ENCODE measurements at regions not wholly inside any gene's neighbourhood (a gene's known extent, or its start where the extent isn't known, plus 50 kb on each side); places are given as distances from the start of the nearest gene placed in this dataset.
"Not testable (repeated sequence)": the region's sequence is repeated elsewhere in the genome, so short reads cannot be mapped to it uniquely, and the experiment has no call there.

DNA sequence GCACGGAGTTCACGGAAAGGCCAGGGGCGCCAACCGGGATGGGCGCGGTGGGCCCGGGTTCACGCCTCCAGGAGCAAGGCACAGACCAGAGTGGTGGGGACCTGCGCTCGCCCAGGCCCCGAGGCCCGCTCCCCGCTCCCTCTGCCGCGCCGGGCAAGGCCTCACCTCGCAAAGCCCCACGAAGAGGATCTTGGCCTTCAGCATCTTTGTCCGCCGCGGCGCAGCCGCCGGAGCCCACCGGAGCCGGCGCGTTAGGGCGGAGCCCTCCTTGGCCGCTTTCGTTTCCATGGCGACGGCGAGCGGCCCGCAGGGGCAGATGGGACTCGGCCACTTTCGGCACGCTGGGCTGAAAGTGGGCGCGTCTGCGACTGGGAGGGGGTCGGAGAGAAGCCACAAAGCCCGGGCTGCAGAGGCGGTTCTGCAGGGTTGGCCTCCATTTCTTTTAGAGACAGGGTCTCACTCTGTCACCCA lies 944.4 kb upstream of the ZNF722 start:
- 54 to 61% methylated on average over 45 of the region's 45 CpGs for WGBS, 2 donors
- Histone ChIP-seq H3K27ac (ENCODE audit: low read depth in 1 of 2, low read length in 1 of 2) (no peak overlapping the region), H3K9ac (ENCODE audit: insufficient read depth in 1 of 2, low read length in 2 of 2) (no peak overlapping the region), H3K9me3 (ENCODE audit: control insufficient read depth in 4 of 4, insufficient read depth in 3 of 4, low read length in 3 of 4) (peaks cover 0 to 29% (median 6%) of the 10 kb centered on the region in 4 donors), H3K4me1 (ENCODE audit: control insufficient read depth in 5 of 5, insufficient read depth in 5 of 5, low read length in 5 of 5) (no peaks in the 10 kb centered on the region), H3K27me3 (ENCODE audit: control insufficient read depth in 3 of 3, insufficient read depth in 3 of 3, low read length in 2 of 3) (no peaks in the 10 kb centered on the region), H3K36me3 (ENCODE audit: control insufficient read depth in 4 of 4, insufficient read depth in 4 of 4, low read length in 4 of 4) (no peaks in the 10 kb centered on the region), H3K4me3 (no peak overlapping the region)
- no peak for ATAC-seq (ENCODE audit: insufficient read depth, low FRiP score)
- DNase-seq, result no peak
- TF ChIP-seq, protein P1, sequence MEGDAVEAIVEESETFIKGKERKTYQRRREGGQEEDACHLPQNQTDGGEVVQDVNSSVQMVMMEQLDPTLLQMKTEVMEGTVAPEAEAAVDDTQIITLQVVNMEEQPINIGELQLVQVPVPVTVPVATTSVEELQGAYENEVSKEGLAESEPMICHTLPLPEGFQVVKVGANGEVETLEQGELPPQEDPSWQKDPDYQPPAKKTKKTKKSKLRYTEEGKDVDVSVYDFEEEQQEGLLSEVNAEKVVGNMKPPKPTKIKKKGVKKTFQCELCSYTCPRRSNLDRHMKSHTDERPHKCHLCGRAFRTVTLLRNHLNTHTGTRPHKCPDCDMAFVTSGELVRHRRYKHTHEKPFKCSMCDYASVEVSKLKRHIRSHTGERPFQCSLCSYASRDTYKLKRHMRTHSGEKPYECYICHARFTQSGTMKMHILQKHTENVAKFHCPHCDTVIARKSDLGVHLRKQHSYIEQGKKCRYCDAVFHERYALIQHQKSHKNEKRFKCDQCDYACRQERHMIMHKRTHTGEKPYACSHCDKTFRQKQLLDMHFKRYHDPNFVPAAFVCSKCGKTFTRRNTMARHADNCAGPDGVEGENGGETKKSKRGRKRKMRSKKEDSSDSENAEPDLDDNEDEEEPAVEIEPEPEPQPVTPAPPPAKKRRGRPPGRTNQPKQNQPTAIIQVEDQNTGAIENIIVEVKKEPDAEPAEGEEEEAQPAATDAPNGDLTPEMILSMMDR (IDR thresholded peaks at IDR 0.05; ENCODE audit: control extremely low read depth, extremely low read depth), result no peak

DNA sequence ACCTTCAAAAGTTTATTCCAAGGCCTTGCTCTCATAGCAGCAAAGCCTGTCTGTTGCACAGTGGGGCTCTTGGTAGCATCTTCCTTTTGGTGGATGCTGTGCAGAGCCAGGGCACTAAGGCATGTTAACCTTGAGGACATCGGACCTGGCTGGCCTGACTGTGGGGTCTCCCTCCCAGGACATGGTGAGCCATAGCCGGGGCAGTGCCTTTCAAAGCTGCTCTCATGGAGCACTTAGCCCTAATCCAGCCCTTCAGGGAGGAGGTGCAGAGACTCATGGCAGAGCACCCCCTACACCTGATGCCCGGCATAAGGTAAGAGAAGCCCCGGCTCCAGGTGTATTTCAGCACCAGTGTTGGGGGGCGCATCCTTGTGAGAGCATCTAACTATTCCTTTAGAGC lies 941.4 kb upstream of the ZNF722 start:
- peaks cover 0 to 28% (median 3%) of the 10 kb centered on the region in 4 donors for H3K9me3 ChIP-seq (ENCODE audit: control insufficient read depth in 4 of 4, insufficient read depth in 3 of 4, low read length in 3 of 4)
- WGBS, 2 donors, result 90 to 95% methylated on average over 5 of the region's 5 CpGs
- ATAC-seq (ENCODE audit: insufficient read depth, low FRiP score), result no peak

DNA sequence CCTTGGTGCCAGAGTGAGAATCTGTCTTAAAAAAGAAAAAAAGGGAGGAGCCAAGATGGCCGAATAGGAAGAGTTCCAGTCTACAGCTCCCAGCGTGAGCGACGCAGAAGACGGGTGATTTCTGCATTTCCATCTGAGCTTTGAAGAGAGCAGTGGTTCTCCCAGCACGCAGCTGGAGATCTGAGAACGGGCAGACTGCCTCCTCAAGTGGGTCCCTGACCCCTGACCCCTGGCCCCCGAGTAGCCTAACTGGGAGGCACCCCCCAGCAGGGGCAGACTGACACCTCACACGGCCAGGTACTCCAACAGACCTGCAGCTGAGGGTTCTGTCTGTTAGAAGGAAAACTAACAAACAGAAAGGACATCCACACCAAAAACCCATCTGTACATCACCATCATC lies 937.9 kb upstream of the ZNF722 start:
- not testable (repeated sequence) for H3K4me3 ChIP-seq; DNase-seq; H3K27me3 ChIP-seq (ENCODE audit: control insufficient read depth in 3 of 3, insufficient read depth in 3 of 3, low read length in 2 of 3); ATAC-seq (ENCODE audit: insufficient read depth, low FRiP score); H3K9ac ChIP-seq (ENCODE audit: insufficient read depth in 1 of 2, low read length in 2 of 2); H3K36me3 ChIP-seq (ENCODE audit: control insufficient read depth in 4 of 4, insufficient read depth in 4 of 4, low read length in 4 of 4); H3K27ac ChIP-seq (ENCODE audit: low read depth in 1 of 2, low read length in 1 of 2); H3K4me1 ChIP-seq (ENCODE audit: control insufficient read depth in 5 of 5, insufficient read depth in 5 of 5, low read length in 5 of 5)
- H3K9me3 ChIP-seq (ENCODE audit: control insufficient read depth in 4 of 4, insufficient read depth in 3 of 4, low read length in 3 of 4), result peaks cover 0 to 17% (median 3%) of the 10 kb centered on the region in 4 donors
- WGBS, 2 donors, result 77 to 80% methylated on average over 7 to 9 of the region's 9 CpGs

More for the DNA sequence above, 941.4 kb upstream of the ZNF722 start:
- H3K36me3 ChIP-seq (ENCODE audit: control insufficient read depth in 4 of 4, insufficient read depth in 4 of 4, low read length in 4 of 4), result no peaks in the 10 kb centered on the region
- no peaks in the 10 kb centered on the region for H3K27me3 ChIP-seq (ENCODE audit: control insufficient read depth in 3 of 3, insufficient read depth in 3 of 3, low read length in 2 of 3)
- no peak overlapping the region for H3K9ac ChIP-seq (ENCODE audit: insufficient read depth in 1 of 2, low read length in 2 of 2)
- no peak overlapping the region for H3K27ac ChIP-seq (ENCODE audit: low read depth in 1 of 2, low read length in 1 of 2)
- no peak for DNase-seq
- H3K4me3 ChIP-seq, result no peak overlapping the region
- TF ChIP-seq, protein P1 (IDR thresholded peaks at IDR 0.05; ENCODE audit: control extremely low read depth, extremely low read depth), result no peak
- H3K4me1 ChIP-seq (ENCODE audit: control insufficient read depth in 5 of 5, insufficient read depth in 5 of 5, low read length in 5 of 5), result no peaks in the 10 kb centered on the region

DNA sequence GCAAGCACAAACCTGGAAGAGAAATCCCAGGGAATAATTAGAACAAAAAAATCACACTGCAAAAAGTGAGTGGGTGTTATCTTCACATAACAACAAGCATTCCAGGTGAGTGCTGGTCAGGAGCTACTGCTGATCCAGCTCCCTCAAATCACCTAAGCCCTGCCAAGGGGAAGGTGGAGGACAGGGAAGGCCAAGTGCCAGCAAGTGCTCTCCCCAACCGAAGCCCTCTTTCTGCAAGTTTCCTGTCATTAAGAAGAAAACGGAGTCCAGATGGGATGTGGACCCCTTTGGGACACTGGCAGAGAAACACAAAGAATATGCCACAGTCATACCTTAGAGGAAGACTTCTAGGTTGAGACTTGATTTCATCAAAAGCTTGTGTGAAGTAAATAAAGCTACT lies 933.0 kb upstream of the ZNF722 start:
- WGBS, 2 donors, result 42 to 56% methylated on average over 2 of the region's 2 CpGs
- H3K27me3 ChIP-seq (ENCODE audit: control insufficient read depth in 3 of 3, insufficient read depth in 3 of 3, low read length in 2 of 3), result no peaks in the 10 kb centered on the region
- no peak for ATAC-seq (ENCODE audit: insufficient read depth, low FRiP score)
- TF ChIP-seq, protein P1 (IDR thresholded peaks at IDR 0.05; ENCODE audit: control extremely low read depth, extremely low read depth), result no peak
- H3K4me1 ChIP-seq (ENCODE audit: control insufficient read depth in 5 of 5, insufficient read depth in 5 of 5, low read length in 5 of 5), result no peaks in the 10 kb centered on the region
- H3K36me3 ChIP-seq (ENCODE audit: control insufficient read depth in 4 of 4, insufficient read depth in 4 of 4, low read length in 4 of 4), result no peaks in the 10 kb centered on the region
- H3K27ac ChIP-seq (ENCODE audit: low read depth in 1 of 2, low read length in 1 of 2), result no peak overlapping the region
- H3K4me3 ChIP-seq, result no peak overlapping the region
- DNase-seq, result no peak
- peaks cover 0 to 25% (median 10%) of the 10 kb centered on the region in 4 donors for H3K9me3 ChIP-seq (ENCODE audit: control insufficient read depth in 4 of 4, insufficient read depth in 3 of 4, low read length in 3 of 4)
- no peak overlapping the region for H3K9ac ChIP-seq (ENCODE audit: insufficient read depth in 1 of 2, low read length in 2 of 2)

DNA sequence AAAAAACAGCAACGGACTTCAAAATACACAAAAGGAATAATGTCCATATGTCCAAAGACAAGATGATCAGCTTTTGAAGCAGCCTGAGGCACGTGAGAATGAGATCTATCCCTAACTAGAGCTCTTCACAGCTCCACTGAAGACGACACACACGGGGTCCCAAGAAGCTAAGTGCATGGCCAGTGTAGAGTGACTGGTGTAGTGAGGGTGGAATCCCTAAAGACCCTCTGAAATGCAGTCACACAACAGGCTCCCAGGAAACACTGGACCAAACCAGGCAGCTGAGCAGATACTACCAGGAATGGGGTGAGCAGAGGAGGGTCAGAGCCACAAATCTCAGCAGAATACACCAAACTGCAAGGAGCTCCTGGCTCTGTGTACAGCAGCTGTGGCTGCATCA lies 932.4 kb upstream of the ZNF722 start:
- not testable (repeated sequence) for DNase-seq; H3K4me3 ChIP-seq; H3K27me3 ChIP-seq (ENCODE audit: control insufficient read depth in 3 of 3, insufficient read depth in 3 of 3, low read length in 2 of 3); ATAC-seq (ENCODE audit: insufficient read depth, low FRiP score); H3K27ac ChIP-seq (ENCODE audit: low read depth in 1 of 2, low read length in 1 of 2); H3K36me3 ChIP-seq (ENCODE audit: control insufficient read depth in 4 of 4, insufficient read depth in 4 of 4, low read length in 4 of 4); H3K4me1 ChIP-seq (ENCODE audit: control insufficient read depth in 5 of 5, insufficient read depth in 5 of 5, low read length in 5 of 5); H3K9ac ChIP-seq (ENCODE audit: insufficient read depth in 1 of 2, low read length in 2 of 2)
- WGBS, 2 donors, result 54 to 57% methylated on average over 4 of the region's 4 CpGs
- H3K9me3 ChIP-seq (ENCODE audit: control insufficient read depth in 4 of 4, insufficient read depth in 3 of 4, low read length in 3 of 4), result peaks cover 0 to 27% (median 10%) of the 10 kb centered on the region in 4 donors
